HG03108 (cell line): ENCODE measurements at regions not wholly inside any gene's neighbourhood (a gene's known extent, or its start where the extent isn't known, plus 50 kb on each side); places are given as distances from the start of the nearest gene placed in this dataset.
"Not testable (repeated sequence)": the region's sequence is repeated elsewhere in the genome, so short reads cannot be mapped to it uniquely, and the experiment has no call there.

Source experiments
- ATAC-seq: cut with Tn5 transposase; IDR thresholded peaks from one replicate; pipeline ENCODE4 v1.9.1; 2021; ENCODE audit warnings: moderate library complexity; ENCODE audit not compliant: unreplicated experiment

GRCh38 chr2:75925331-75926024 lies 214.8 kb upstream of the GCFC2 start:
- no peak for ATAC-seq

- no peak for ATAC-seq
Observed at GRCh38 chr2:75922191-75922590, 211.5 kb upstream of the GCFC2 start.

DNA sequence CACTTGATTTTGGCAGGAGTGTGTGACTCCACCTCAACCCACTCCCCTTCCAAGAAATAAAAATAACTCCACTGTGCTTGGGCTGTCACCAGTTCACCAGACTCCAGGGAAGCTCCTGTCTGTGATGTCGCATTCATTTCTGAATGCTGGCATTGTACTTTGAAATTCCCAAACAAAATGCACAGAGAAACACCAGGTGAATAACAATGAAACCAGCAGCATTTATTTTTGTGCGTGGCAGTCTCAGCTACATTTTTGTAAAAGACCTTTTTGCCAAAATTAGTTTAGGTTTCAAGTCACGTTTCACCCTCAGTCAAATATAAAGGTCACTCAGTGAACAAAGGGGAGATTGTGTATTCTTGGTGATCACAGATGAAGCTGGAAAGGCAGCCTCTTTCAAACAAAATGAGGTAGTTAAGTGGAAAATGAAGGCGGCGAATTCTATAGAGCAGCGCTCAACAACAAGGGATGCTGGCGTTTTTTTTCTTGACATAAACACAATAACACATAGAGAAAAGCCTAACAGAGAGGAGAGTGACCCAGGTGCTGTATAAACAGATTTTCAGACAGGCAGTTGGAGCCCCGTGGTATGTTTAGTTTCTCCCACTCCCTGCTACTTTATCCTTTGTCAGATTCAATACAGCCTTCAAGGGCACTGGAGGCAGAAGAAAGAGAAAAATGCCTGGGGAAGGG lies 210.3 kb upstream of the GCFC2 start:
- ATAC-seq = no peak

DNA sequence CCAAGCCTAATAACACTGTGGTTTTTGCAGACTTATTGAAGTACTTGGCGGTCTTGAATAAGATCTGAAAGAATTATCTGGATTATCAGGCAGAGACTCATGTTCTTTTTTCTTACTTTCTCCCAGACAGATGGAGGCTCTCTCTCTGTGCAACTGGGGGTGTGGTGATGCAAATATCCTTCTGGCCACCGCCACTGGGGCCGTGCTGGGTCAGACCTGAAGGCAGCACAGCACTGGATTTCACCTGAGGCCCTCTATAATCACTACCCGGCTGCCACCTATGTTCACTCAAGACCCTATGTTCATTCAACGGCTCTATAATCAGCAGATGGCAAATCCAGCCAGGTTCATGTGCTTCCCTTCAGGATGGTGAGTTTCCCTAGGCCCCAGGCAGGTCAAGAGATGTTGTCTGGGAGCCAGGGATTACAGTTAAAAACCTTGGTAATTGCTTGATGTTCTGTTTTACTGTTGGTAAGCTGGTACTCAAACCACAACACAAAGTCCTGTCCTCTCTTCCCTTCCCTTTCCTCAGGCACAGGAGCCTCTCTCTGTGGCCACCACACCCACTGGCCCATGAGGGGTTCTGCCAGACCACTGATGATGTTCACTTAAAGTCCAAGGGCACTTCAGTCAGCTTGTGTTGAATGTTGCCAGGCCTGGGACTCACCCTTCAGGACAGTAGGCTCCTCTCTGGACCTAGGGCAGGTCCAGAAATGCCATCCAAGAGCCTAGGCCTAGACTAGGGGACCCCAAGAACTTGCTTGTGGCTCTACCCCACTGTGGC lies 205.3 kb upstream of the GCFC2 start:
- no peak for ATAC-seq

DNA sequence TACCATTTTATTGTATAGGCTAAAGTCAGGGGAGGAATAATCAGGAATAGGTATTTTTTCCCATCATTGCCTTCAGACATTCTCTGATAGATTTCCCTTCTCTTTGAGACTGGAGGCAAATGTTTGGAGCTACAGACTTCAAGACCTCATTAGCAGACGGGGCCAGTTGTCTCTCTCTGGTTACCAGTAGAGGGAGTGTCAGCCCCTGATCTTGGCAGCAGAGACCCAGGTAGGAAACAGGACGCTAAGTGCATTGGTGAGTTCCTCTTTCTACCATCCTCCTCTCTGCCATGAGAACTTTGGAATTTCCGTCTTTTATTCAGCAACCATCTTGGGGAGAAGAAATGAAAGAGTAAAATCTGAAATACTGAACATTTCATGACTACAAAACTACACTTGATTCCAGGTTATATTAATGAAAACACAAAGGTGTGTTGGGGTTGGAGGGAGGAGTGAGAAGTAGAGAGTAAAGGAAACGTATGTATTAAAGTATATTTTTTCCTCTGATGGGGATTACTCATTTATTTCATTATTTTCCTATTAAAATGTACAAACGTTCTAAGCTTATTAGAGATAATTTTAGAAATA lies 186.2 kb upstream of the GCFC2 start:
- ATAC-seq = peak; percentile 67

- ATAC-seq = peak; percentile 54
Observed at GRCh38 chr2:75894170-75894569, 183.5 kb upstream of the GCFC2 start.

DNA sequence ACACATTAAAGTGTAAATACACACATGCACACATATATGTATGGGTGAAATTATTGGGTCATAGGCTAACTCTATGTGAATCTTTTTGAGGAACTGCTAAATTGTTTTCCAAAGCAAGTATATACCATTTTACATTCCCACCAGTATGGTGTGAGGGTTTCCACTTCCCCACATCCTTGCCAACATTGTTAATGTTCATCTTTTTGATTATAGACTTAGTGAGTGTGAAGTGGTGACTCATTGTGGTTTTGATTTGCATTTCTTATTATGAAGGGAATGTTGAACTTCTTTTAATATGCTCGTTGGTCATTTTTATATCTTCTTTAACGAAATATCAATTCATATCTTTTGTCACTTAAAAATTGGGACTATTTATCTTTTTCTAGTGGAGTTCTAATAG lies 181.8 kb upstream of the GCFC2 start:
- no peak for ATAC-seq

- no peak for ATAC-seq
Observed at GRCh38 chr2:75882530-75882929, 171.8 kb upstream of the GCFC2 start.

GRCh38 chr2:75875606-75876005 lies 164.9 kb upstream of the GCFC2 start:
- not testable (repeated sequence) for ATAC-seq

DNA sequence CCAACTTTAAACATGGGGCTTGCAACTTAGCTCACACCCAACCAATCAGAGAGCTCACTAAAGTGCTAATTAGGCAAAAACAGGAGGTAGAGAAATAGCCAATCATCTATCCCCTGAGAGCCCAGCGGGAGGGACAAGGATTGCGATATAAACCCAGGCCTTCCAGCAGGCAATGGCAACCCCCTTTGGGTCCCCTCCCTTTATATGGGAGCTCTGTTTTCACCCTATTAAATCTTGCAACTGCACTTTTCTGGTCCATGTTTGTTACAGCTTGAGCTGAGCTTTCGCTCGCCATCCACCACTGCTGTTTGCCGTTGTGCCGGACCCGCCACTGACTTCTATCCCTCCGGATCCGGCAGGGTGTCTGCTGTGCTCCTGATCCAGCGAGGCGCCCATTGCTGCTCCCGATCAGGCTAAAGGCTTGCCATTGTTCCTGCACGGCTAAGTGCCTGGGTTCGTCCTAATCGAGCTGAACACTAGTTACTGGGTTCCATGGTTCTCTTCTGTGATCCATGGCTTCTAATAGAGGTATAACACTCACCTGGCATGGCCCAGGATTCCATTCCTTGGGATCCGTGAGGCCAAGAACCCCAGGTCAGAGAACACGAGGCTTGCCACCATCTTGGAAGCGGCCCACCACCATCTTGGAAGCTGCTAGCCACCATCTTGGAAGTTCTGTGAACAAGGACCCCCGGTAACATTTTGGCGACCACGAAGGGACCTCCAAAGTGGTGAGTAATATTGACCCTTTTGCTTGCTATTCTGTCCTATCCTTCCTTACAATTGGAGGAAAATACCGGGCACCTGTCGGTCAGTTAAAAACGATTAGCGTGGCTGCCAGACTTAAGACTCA lies 161.3 kb upstream of the GCFC2 start:
- not testable (repeated sequence) for ATAC-seq

GRCh38 chr2:75870651-75871137 lies 160.0 kb upstream of the GCFC2 start:
- no peak for ATAC-seq

DNA sequence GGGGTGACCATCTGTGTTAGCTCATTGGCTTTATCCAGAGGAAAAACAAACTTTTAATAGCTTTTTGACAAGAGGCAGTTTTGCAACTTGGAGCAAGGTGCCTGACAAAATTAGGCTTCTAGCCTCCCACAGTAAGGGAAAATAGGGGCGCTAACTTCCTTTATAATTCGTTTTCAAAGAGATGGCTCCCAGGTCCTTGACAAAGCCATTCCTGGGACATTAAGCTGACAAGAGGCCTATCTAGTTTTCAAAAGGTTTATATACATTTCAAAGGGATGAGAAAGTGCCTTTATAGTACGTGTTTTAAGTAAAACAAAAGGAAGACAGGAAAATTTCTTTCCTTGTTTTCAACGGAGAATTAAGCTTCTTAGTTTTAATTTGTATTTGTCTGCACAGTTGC lies 159.4 kb upstream of the GCFC2 start:
- ATAC-seq = no peak

GRCh38 chr2:75865702-75866101 lies 155.0 kb upstream of the GCFC2 start:
- no peak for ATAC-seq

GRCh38 chr2:75865083-75865482 lies 154.4 kb upstream of the GCFC2 start:
- no peak for ATAC-seq

- no peak for ATAC-seq
Observed at GRCh38 chr2:75862547-75862946, 151.8 kb upstream of the GCFC2 start.

DNA sequence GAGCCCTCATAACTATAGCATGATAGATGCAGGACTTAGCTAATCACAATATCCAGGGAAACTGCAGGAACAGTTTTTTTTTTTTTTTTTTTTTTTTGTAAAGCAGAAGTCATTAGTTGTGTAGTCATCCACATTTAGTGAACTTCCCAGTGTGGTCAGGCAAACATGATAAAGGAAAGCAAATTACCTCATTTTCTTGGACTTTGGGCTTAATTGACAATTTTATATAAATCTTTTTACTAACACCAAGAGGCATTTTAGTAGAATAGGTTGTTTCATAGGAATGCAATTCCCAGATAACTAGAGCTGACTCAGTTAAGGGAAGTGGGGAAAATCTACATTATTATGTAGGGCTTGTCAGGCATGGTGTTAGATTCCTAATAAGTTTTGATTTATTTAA lies 142.7 kb upstream of the GCFC2 start:
- ATAC-seq = no peak

DNA sequence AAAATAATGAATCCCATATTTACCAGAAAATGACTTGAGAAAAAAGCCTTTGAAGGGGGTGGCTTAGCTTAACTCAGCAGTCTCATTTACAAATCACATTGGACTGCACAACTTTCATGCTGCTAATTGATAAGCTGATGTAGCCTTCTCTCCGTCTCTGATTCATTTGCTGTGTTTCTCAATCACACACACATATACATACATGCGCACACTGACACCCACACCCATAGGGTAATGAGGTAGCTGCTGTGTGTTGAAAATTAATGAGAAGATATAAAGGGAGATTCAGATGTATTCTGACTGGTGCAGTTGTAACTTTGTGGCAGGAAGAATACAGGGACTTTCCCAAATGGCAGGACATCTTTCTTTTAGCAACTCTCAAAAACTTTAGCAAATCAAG lies 141.9 kb upstream of the GCFC2 start:
- ATAC-seq = no peak

GRCh38 chr2:75846683-75847190 lies 136.0 kb upstream of the GCFC2 start:
- ATAC-seq = no peak

GRCh38 chr2:75844651-75845050 lies 133.9 kb upstream of the GCFC2 start:
- no peak for ATAC-seq

- not testable (repeated sequence) for ATAC-seq
Observed at GRCh38 chr2:75834588-75834987, 123.9 kb upstream of the GCFC2 start.
